Left colon (tissue), 2 donors: ENCODE measurements at regions not wholly inside any gene's neighbourhood (a gene's known extent, or its start where the extent isn't known, plus 50 kb on each side); places are given as distances from the start of the nearest gene placed in this dataset.

Experiments used
- ATAC-seq: fragments of 200-7000 bp; cut with Tn5 transposase; one replicate; pipeline ENCODE4 v1.9.1; 2020; ENCODE audit warnings: mild to moderate bottlenecking, moderate library complexity
- DNase-seq, 2 donors: peaks; one replicate each; pipeline ENCODE4 v3.0.0-alpha.2; 2020
- intact Hi-C, 2 donors: fragments of 100-400 bp; cut with DNase I in 1 of 2; cut with micrococcal nuclease in 1 of 2; formaldehyde crosslinking; loops; one replicate each; pipeline versions ENCODE4 v1.11.2 to v1.14.0; 2022; cut with DNase I, micrococcal nuclease
- donor health status: DM: no; HTN: no; CAD: no.
- donor health status: DM: yes; HTN: yes; CAD: no.

- intact Hi-C loops = no loop called here
- no peak for ATAC-seq
- DNase-seq = no peak
Observed at GRCh38 chr3:167188592-167188991, 191.5 kb downstream of the ZBBX start.

DNA sequence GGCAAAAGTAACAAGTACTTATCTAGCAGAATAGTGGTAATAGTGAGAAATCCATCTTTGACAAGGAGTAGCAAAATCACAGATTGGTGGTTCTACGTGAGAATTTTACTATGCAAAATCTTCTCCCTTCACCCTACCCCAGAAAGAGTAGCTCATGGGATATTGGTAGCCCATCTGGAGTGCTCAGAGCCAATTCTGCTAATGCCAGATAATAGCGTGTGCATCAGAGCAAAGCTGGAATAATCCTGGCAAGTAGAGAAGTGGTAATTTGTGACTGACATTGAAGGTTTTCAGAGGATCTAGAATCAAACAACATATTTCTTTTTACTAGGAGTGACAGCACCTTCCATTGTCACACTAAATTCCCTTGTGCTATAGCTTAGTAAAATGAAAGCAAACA is 192.9 kb downstream of the ZBBX start:
- ATAC-seq (no peak), DNase-seq (no peak)
- intact Hi-C loops = no loop called here

GRCh38 chr3:167184511-167184910 is 195.6 kb downstream of the ZBBX start:
- no peak for DNase-seq
- intact Hi-C loops = no loop called here
- ATAC-seq = no peak

DNA sequence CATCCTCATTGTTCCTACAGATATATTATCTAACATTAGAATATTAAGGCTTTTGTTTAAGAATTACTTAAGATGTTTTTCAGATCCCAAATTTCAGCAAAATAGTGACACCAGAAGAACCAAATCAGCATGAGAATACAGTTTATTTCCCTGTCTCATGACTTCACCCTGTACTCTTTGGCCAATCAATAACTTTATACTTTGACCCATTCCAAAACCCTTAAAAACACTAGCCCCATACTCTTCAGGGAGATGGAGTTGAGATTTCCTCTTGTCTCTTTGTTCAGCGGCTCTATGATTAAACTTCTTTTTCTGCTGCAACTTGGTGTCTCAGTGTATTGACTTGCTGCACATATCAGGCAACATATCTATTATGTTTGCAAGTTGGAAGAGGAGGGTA is 207.7 kb downstream of the ZBBX start:
- ATAC-seq = no peak
- intact Hi-C loops = no loop called here

DNA sequence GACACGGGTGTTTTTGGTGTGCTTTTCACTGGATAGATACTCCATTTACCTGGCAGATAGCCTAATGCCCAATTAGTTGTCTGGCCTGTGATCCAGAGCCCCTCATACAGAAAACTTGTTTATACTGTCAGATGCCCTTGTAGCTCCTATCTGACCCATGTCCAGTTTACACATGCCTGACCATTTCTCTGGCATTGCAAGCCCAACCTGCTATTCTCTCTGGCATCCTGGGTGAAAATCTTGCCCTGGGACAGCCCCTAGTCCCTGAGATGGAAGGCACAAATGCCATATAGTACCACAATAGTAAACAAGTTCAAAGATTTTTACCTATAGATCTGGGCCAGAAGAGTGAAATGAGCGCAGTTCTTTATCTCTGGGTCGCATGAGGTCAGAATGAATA is 212.6 kb downstream of the ZBBX start:
- DNase-seq (no peak), ATAC-seq (no peak)
- intact Hi-C loops = no loop called here

More for the DNA sequence above, 207.7 kb downstream of the ZBBX start:
- DNase-seq = no peak

DNA sequence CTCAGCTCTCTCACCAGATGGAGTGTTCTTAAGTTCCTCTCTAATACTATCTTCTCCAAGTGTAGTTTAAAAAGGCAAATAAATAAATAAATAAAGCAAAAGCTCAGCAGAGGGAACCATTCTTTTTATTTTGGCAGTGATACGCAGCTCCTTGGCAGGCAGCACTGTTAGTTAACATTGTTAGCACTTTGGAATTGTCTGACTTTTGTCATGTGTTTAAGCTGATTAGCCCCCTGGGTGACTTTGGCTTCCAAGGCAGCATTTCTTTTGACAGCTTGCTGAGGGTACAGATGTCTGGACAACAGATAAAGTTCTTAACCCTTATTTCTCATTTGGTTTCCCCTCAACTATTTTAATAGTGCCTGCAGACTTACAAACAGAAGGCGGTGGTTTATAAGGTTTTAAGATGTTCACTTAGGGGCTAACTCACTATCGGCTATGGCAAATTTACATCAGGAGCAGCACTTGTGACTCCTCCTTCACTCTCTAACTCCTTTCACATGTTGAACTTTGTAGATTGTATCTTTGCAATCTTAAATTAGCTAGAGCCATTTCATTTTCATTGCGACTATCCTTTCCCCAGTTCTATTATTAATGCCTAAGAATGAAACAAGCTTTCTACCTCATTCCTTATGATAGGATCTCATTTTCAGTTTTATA is 213.4 kb downstream of the ZBBX start:
- DNase-seq = no peak
- intact Hi-C loops = no loop called here
- no peak for ATAC-seq

- DNase-seq = no peak
- intact Hi-C loops = no loop called here
- no peak for ATAC-seq
Observed at GRCh38 chr3:167166012-167166411, 214.1 kb downstream of the ZBBX start.

- ATAC-seq (no peak), DNase-seq (no peak)
- intact Hi-C loops = no loop called here
Observed at GRCh38 chr3:167163580-167163979, 216.5 kb downstream of the ZBBX start.

DNA sequence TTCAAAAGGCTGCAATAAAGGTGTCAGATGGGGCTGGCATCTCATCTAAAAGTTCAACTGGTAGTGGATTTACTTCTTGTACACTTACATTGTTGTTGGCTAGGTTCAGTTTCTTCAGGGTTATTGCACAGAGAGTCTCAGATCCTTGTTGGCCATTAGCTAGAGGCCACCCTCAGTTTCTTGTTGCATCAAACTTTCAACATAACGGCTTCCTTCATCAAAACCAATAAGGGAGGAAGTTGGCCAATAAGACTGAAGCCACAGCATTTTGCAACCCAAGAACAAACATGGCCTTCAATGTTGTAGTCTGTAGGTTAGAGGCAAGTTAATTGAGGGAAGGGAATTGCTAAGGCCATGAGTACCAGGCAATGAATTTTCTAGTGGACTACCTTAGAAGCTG is 218.0 kb downstream of the ZBBX start:
- no peak for DNase-seq
- ATAC-seq = no peak
- intact Hi-C loops = no loop called here

- DNase-seq (no peak), ATAC-seq (no peak)
- intact Hi-C loops = no loop called here
Observed at GRCh38 chr3:167160781-167161180, 219.3 kb downstream of the ZBBX start.

DNA sequence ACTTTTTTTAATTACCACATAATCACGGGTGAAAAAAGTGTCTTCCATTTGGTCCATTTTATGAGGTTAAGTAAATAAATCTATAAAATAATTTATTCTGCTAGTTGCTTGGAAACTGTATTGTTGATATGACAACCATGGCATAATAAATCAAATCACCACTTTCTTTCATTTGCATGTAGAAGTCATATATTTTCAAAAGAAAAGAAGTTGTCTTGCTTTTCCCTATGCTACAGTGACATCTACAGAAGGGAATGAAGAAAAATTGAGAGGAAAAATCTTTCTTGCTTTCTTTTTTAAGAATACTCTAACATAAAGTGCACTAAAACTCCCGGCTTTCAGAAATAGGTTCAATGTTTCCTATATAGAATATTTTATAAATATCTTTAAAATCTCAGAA is 228.5 kb downstream of the ZBBX start:
- no peak for ATAC-seq
- intact Hi-C loops = no loop called here
- no peak for DNase-seq

GRCh38 chr3:167148136-167148535 is 232.0 kb downstream of the ZBBX start:
- ATAC-seq (no peak), DNase-seq (no peak)
- intact Hi-C loops = no loop called here

DNA sequence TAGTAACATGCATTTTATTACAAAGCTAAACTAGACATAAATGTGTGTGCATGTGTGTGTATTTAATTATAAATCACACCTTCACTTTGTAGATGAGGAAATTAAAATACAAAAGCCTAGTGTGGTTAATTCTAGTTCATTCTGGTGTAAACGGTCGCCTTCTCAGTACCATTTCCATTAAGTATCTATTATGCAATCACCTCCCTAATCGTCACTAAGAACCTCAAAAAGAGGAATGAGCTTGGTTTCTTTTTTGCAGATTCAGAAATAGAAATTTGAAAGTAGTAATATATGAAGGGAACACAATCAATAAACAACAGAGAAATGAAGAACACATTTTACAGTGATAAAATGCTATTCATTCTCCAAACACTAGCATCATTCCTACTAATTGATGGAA is 233.2 kb downstream of the ZBBX start:
- ATAC-seq = no peak
- DNase-seq = no peak
- intact Hi-C loops = no loop called here

DNA sequence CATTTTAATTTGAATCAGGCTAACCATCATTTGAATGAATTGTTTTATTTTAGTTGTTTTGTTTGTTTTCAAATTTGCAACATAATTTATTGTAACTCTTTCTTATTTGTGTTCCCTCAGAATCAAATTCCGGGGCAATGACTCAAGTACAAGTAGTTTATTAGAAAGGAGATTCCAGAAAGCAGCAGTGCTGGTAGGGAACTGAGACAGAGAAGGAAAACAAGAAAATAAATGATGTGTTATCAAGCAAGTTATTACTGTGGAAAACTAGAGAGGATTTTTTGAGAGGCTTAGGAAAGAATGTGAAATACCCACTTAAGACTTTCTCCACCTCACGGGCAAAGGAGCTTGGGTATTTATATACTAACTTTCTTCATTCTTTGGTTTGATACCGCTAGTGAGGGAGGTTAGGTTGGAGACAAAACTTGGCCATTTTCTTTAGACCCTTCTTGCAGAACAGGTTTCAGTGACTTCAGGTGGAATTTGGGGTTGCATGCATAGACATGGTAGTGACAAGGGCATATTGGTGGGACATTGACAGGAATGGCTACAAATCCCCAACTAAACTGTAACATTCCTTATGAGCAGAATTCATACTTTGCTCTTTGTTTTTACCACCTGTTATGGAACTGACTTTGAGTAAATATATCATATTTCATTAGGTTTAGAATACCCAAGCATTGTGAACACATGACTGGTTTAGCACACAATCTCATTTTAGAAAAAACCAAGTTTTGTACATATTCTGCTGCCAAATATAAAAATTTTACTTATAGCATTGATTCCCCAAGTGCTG is 254.3 kb downstream of the ZBBX start:
- no peak for ATAC-seq
- intact Hi-C loops = no loop called here

DNA sequence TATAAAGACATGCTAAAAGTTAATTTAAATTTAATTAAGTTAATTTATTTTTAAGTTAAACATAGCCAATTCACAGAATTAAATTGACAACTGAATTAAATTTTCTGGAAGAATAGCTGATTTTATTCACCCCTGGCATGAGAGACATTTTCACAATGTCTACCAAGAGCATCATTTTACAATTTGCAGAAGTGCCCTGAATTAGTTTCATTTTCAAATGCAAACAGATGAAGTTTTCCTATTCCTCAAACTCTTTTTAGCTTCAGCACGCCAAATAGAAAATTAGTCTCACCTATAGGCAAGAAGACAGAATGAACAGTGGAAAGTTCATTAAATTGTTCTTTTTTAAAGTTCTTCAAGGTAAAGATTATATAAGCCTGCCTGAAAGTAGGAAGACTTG is 259.3 kb downstream of the ZBBX start:
- no peak for DNase-seq
- intact Hi-C loops = no loop called here

More for the DNA sequence above, 254.3 kb downstream of the ZBBX start:
- no peak for DNase-seq

DNA sequence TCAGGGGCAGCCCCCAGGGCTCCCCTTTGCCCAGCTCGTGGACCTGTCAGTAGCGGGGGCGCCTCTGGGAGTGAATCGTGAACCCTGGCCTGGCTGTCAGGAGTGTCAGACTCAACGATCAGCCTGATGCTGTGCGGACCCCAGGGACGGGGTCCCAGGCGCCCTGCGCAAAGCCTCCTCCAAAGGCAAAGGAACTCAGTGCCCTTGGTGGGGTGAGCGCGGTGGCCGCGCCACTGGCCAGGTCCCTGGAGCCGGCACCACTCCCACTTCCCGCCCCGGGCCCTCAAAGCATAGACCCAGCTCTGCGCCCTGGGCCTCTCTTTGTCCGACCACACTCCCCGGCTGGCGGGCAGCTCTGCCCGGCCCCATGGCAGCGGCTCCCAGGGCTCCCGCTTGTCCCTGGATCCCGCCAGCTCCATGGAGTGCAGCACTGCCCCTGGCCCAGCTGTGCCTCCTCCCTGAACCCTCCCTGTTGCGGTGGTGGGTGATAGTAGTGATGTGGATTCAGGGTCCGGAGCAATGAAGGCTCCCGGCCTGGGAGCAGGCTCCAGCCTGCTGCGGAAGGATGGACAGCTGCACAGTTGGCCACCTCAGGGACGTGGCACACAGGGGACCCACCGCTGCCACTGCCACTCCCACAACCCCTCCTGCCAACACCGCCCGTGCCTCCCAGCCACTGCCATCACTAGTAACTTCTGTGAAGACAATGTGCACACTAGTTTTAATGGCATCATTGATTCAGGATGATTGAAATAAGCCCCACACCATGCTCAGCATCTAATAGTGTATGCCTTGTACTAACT is 263.8 kb downstream of the ZBBX start:
- no peak for DNase-seq
- intact Hi-C loops = no loop called here
- no peak for ATAC-seq

More for the DNA sequence above, 259.3 kb downstream of the ZBBX start:
- ATAC-seq = no peak

DNA sequence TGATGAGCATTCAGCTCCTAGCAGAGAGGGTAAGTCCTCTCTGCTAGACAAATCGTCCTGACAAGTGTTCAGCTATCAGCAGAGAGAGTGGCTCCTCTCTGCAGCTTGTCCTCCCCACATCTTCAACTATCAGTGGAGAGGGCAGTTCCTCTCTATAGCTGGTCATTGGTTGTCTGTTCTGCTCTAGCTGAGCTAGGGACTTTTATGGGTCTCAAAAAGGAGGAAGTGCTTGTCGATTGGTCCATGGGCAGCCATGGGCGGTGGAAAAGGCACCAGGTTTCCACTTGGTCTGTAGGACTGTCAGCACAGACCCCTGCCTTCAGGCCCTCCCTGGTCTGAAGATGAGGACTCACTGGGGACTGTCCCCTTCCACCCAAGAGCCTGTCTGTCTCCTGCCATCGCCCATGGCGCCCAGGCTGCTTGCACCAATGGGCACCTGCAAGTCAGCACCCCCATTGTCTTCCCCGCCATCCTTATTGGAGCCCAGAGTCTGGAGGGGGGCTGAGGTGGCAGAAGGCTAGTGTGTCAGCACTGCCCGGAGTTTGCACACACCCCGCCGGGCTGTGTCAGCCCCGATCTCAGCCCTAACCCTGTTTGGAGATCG is 264.7 kb downstream of the ZBBX start:
- ATAC-seq (no peak), DNase-seq (no peak)
- intact Hi-C loops = no loop called here

DNA sequence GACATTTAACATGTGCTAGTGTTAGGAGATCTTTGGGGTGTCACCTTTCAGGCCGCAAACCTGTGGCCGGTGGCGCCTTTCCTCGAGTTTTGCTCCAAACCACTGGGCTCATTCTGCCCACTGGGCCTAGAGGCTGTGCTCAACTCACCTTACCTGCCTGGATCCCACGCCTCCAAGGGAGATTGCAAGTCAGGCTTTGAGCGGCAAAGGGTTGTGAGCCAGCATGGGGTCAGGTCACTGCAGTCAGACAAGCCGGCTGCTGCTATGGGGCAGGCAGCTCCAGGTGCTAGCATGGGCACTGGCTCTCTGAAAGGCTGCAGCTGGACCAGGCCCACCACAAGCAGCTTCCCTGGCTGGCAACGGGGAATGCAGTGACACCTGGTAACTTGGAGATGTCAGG is 265.5 kb downstream of the ZBBX start:
- intact Hi-C loops = no loop called here
- ATAC-seq (no peak), DNase-seq (no peak)

DNA sequence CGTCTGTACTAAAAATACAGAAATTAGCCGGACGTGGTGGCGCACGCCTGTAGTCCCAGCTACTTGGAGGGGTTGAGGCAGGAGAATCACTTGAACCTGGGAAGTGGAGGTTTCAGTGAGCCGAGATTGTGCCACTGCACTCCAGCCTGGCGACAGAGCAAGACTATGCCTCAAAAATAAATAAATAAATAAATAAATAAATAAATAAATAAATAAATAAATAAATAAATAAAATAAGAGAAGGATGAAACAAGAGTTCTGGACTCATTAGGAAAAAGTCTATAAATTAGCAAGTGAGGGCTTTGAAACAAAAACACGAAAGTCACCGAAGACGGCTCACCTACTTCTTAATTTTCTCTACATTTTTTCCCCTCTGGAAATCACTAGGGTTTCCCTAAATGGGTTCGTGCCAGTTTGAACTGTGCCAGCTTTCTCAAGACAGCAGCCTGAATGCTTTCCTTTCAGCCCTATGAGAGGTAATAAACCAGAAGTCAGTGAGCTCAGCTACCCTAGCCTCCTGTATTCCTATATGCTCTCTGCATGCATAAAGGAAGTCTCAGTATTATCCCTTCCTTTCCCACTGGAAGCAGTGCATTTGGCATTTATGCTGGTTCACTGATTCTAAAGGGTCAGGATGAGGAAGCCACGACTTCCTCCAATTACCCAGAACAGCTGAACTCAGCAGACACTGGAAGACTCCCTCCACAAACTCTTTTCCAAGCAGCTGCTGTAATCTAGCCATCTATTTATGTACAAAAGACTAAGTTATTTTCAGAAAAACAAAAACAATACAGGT is 266.9 kb downstream of the ZBBX start:
- no peak for ATAC-seq
- intact Hi-C loops = no loop called here

More for the DNA sequence above, 266.9 kb downstream of the ZBBX start:
- no peak for DNase-seq
